WI38 (cell line): ENCODE measurements at regions not wholly inside any gene's neighbourhood (a gene's known extent, or its start where the extent isn't known, plus 50 kb on each side); places are given as distances from the start of the nearest gene placed in this dataset.

Experiments used
- H3K4me3 ChIP-seq: 2 replicates; pipeline ENCODE4 v1.5.1; 2011; ENCODE audit warnings: low read depth, mild to moderate bottlenecking, control low read depth, low read length
- CTCF ChIP-seq: IDR thresholded peaks from 2 replicates; pipeline ENCODE4 v1.5.1; 2012; ENCODE audit warnings: low read depth, mild to moderate bottlenecking, control low read depth, low read length

GRCh38 chr21:38955495-38955894, 149.8 kb downstream of the ETS2 start:
- no peak for TF ChIP-seq CTCF
- no peak overlapping the region for H3K4me3 ChIP-seq

GRCh38 chr21:38954588-38955004, 148.9 kb downstream of the ETS2 start:
- no peak for TF ChIP-seq CTCF
- no peak overlapping the region for H3K4me3 ChIP-seq

- TF ChIP-seq CTCF: no peak
These were observed 147.8 kb downstream of the ETS2 start for GRCh38 chr21:38953516-38953915.

GRCh38 chr21:38952890-38953289, 147.2 kb downstream of the ETS2 start:
- H3K4me3 ChIP-seq: no peak overlapping the region
- no peak for TF ChIP-seq CTCF

More at GRCh38 chr21:38953516-38953915, 147.8 kb downstream of the ETS2 start:
- H3K4me3 ChIP-seq: no peak overlapping the region

GRCh38 chr21:38951095-38951730, 145.5 kb downstream of the ETS2 start:
- no peak for TF ChIP-seq CTCF
- no peak overlapping the region for H3K4me3 ChIP-seq

- no peak for TF ChIP-seq CTCF
- no peak overlapping the region for H3K4me3 ChIP-seq
These were observed 144.8 kb downstream of the ETS2 start for GRCh38 chr21:38950435-38951094.

- H3K4me3 ChIP-seq: no peak overlapping the region
- TF ChIP-seq CTCF: no peak
These were observed 143.3 kb downstream of the ETS2 start for GRCh38 chr21:38949070-38949380.
